ENCODE measurements at regions not wholly inside any gene's neighbourhood (a gene's known extent, or its start where the extent isn't known, plus 50 kb on each side); places are given as distances from the start of the nearest gene placed in this dataset.

GRCh38 chr3:63142681-63143080 is 135.4 kb upstream of the SYNPR start:
- TF ChIP-seq CTCF (conservative IDR thresholded peaks at IDR 0.05; ENCODE audit: low read length) = 0 out of 2 replicates have a peak, but pooled peaks have one; percentile 23
- TF ChIP-seq EZH2phosphoT487 (IDR thresholded peaks at IDR 0.05; ENCODE audit: borderline replicate concordance, low read depth, low read length) = no peak
